ENCODE measurements at regions not wholly inside any gene's neighbourhood (a gene's known extent, or its start where the extent isn't known, plus 50 kb on each side); places are given as distances from the start of the nearest gene placed in this dataset.

DNA sequence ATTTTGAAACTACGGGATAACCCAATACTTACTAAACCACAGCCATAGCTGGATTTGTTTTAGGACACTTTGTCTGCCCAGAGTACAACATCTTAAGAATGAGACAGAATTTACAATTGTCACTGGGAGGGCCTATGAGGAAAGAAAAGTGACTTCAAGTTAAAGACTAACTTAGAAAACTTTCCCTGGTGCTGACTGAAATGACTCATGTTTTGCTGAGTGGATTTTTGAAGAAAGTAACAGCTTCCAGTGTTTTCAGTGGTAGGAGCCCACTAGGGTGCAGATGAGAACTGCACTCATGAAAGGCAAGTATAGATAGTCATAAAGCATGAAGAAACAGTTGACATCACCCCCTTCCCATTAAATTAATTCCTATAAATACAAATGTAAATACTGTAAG, 988.2 kb upstream of the MAP3K7 start:
- no peak for DNase-seq

DNA sequence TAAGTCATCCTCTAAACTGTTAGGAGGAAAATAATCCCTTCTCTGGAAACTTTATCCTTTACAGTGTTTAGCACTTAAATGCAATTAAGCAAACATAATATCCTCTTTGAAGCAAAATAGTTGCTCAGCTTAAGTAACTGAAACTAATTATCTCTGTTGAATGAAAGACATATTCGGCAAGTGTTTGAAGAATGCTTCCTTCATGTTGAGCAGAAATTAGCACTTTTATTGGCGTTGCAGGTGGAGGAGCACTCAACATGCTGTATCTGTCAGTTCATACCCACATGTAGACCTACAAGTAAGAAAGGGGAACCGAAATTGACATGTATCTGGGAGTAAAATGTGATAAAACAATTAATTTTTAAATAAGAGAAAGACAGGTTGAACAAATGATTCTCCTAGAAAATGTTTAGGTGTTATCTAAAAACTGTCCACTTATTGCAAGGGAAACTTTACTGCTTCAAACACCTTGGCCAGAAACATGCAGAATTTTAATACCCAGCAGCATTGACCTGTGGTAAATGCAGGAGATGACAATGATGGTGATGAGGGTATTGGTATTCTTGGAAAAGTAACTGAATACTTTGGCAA, 987.0 kb upstream of the MAP3K7 start:
- no peak for DNase-seq

DNA sequence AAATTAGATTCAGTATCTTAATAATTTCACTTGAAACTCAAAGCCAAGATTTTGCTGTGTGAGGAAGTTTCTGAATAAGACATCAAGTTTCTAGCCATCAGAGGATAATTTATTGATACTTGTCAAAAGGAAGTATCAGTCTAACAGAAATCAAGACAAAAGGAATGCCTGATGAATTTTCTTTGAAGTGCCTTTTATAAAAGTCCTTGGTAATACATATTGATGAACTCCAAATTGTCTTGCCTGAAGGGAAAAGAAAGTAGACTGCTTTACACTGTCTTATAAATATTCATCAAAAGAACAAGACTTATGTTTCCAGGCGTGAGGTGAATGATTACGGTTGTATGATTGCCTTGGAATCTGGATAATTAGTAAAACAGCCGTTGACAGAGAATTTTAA, 986.0 kb upstream of the MAP3K7 start:
- no peak for DNase-seq

DNA sequence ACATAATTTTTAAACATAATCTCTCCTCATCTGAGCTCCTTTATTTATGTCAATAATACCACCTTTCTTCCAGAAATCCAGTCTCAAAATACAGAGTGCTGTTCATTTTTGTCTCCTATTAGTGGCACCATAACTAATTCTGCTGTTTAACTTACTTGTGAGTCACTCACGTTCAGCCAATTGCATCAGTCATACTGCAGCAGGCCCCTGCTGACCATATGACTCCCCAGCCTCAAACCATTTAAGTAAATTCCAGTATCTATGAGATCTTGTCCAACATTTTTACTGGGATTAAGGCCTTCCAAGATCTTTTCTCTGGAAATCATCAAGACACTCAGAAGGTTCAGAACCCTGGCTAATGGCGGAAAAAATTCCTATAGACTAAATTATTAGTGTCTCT, 982.2 kb upstream of the MAP3K7 start:
- DNase-seq = no peak

DNA sequence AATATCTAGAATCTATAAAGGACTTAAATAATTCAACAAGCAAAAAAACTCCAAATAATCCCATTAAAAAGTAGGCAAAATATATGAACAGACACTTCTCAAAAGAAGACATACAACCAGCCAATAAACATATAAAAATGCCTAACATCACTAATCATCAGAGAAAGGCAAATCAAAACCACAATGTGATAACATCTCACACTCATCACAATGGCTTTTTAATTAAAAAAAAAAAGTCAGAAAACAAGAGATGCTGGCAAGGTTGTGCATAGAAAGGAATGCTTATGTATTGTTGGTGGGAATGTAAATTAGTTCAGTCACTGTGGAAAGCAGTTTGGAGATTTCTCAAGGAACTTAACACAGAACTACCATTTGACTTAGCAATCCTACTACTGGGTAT, 979.6 kb upstream of the MAP3K7 start:
- DNase-seq = no peak

DNA sequence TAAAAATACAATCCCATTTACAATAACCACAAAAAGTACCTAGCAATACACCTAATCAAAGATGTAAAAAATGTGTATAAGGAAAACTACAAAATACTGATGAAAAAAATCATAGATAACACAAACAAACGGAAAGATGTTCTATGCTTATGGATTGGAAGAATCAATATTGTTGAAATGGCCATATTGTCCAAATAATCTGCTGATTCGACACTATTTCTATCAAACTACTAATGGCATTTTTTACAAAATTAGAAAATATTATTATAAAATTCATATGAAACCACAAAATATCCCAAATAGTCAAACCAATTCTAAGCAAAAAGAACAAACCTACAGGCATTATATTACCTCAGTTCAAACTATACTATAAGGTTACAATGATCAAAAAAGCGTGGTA, 978.3 kb upstream of the MAP3K7 start:
- DNase-seq = no peak

DNA sequence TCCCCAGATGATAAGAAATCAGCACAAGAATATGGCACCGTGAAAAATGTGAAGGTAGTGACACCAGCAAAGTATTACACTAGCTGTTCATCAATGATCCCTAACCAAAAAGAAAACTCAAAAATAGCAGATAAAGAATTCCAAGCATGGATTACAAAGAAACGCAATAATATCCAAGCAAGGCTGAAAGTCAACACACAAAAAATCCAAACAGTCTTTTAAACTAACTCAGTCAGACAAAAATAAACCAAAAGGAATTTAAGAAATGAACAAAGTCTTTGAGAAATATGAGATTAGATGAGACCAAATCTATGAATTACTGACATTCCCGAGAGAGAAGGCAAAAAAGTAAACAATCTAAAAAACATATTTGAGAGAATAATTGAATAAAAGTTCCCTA, 976.1 kb upstream of the MAP3K7 start:
- no peak for DNase-seq

DNA sequence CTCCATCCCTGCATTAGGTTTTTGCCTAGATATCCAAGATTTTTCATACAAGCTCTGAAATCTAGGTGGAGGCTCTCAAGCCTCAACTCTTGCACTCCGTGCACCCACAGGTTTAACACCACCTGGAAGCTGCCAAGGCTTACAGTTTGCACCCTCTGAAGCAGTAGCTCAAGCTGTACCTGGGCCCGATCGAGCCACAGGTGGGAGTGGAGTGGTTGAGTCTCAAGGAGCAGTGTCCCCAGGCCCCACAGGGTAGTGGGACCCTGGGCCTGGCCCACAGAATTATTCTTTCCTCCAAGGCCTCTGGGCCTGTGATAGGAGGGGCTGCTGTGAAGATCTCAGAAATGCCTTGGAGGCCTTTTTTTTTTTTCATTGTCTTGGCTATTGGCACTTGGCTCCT, 973.5 kb upstream of the MAP3K7 start:
- DNase-seq = no peak

DNA sequence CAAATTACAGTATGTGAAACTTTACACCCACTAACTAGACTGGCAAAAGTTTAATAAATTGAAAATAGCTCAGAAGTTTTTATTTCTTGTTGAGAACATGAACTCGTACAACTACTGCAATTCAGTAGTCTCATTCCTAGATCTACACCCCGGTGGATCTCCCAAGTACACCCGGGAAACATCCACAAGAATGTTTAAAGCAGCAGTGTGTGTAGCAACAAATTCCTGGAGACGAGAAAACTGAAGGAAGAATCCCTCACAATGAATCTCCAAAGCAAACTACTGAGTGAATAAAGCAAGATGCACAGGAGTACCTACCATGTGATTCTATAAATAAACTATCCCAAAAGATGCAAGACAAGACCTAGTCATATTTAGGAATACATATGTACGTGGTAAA, 954.0 kb upstream of the MAP3K7 start:
- no peak for DNase-seq

DNA sequence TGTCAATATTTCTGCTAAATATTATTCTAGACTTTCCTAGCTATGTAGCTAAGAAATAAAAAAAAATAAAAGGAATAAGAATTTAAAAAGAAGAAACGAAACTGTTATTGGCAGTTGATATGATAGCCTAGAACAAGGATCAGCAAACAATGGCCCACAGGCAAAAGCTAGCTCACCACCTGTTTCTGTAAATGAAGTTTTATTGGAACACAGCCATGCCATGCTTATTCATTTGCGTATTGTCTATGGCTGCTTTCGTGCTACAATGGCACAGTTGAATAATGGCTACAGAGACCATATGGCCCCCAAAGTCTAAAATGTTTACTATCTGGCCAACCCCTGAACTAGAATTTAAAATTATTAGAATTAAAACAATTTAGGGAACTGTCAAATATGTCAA, 952.6 kb upstream of the MAP3K7 start:
- no peak for DNase-seq

DNA sequence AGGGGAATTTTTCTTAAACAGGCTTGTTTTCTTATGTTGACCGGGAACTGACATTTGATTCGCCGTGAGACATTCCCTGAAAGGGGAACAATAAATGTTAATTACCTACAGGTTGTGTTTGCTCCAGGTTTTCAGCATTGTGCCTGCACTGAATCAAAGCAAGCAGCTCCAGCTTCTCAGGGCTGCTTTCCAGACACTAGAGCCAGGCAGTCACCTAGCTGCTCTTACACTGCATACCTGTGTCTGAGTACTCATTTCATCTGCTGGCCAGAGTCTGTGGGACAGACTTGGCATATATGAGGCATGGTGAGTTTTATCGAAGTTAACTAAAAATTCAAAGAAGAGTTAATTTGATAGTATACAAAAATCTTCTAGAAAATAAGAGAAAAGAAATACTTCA, 951.8 kb upstream of the MAP3K7 start:
- DNase-seq = no peak

DNA sequence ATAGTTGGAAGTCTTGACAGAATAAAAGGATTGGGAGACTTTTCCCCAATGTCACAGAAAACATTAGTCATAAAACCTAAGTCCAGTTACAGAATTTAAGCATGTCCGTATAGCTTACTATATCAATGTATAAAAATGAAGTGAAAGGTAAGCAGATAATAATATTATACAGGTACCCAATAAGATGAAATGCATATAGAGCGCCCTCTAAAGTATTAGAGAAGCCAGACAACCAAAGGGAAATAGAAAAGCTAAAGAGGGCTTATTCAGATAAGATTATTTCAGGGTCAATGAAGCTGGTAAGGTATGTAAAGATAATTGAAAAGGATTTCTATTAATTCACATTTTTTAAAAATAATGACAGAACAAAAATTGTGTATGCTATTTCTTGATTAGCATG, 947.7 kb upstream of the MAP3K7 start:
- DNase-seq = no peak

DNA sequence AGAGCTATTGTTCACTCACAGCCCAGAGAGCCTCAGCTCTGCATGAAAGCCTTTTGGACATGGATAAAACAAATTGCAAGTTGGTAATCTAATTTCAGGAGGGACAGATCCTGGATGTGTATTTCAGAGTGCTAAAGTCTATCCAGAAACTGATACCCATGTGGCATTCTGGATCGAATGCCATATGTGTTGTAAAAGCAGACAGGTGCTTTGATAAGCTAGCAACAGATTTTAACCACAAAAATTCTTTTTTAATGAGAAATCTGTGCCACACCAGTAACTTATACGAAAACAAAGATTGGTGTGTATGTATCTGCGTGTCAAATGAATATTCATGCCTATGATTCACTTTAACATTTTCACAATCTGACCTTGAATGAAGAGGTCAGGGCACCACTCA, 936.6 kb upstream of the MAP3K7 start:
- DNase-seq = no peak

DNA sequence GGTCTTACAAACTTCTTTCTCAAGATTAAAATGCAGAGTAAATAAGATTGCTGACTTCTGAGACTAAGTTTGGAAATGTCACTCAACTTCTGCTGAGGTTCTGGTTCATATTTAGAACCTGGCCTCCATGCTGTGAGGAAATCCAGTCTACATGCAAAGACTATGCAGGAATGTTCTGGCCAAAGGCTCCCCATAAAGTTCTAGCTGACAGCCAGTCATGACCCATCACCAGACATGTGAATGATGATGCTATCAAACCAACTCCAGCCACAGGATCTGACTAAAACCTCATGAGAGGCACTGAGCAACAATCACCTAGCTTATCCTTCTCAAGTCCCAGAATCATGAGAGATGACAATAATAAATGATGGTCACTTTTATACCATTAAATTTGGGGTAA, 935.1 kb upstream of the MAP3K7 start:
- no peak for DNase-seq

DNA sequence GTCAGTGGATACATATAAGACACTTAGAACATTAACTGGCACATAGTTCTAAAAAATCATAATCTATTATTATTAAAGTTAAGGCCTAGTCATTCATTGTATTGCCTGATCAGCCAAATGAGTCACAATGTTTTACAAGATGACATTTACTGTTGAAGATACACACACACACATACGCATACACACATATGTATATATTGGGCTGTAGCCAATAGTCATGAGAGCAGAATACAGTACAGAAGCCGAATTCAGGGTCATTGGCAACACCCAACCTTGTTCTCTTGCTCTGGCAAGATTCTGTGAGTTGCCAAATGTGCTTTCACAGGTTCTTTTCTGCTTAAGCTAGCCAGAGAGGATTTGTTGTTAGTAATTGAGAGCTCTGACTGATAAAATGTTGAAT, 922.8 kb upstream of the MAP3K7 start:
- DNase-seq = no peak

DNA sequence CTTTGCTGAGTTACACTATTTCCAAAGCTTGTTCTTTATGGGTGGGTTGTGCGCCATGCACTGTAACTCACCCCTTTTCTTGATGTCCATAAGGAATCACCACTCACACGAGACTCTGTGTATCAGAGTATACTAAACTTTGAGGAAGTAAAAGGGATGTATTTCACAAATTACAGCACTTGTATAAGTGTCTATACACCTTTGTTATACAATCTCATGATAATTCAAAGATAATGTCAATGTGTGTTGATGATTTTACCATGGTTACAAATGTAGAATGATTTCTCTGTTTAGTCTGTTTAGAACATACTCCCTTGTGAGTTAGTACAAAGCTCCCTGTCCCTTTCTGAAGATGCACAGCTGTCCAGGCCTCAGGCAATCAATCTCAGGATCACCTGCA, 922.2 kb upstream of the MAP3K7 start:
- DNase-seq = no peak

DNA sequence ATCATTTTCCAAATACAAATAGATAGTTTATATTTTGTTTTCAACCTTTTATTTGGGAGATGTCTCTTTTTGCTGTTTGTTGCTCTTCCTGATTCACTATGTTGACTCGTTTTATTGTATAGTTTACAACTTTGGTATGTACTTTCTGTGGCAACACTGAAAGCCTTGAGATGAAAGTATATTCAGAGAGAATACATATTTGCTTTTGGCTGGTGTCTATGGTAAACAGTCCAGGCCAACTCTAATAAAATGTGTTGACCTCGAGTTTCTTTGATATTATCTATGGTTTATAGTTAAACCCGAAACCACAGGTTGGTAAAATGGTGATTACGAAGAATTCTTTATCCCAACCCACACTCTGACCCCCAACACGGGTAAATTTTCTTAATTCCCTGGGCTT, 919.6 kb upstream of the MAP3K7 start:
- DNase-seq = no peak

DNA sequence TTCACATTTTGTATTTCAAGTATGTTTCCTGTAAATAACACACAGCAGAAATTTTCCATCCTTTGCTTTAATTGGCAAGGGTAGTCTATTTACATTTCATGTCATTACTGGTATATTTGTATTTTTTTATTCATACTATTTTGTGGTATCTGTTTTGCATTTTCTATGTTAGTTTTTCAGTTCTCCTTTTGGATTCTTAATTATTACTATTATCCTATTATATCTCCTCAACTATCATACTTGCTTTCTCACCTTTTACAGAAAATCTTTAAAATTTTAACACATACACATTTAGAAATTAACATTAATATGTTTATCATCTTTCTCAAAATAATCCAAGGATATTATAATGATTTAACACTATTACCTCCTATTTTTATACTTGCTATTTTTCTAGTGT, 918.3 kb upstream of the MAP3K7 start:
- DNase-seq = no peak

DNA sequence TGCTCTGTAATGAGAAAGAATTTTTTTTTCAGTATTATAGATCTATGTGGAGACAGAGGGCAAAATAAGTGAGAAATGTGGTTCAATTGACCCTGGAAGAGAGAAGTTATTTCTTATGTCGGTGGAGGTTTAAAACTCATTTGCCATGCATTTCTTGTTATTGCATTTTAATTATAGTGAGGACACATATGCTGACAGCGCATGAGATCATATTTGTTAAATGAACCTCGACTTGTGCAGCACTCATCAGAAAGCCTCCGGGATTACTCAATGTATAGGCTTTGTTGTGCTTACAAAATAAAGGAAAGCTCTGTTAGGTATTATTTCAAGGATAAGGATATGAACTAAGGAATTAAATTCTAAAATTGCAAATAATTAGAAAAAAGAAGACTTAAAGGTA, 915.1 kb upstream of the MAP3K7 start:
- no peak for DNase-seq

DNA sequence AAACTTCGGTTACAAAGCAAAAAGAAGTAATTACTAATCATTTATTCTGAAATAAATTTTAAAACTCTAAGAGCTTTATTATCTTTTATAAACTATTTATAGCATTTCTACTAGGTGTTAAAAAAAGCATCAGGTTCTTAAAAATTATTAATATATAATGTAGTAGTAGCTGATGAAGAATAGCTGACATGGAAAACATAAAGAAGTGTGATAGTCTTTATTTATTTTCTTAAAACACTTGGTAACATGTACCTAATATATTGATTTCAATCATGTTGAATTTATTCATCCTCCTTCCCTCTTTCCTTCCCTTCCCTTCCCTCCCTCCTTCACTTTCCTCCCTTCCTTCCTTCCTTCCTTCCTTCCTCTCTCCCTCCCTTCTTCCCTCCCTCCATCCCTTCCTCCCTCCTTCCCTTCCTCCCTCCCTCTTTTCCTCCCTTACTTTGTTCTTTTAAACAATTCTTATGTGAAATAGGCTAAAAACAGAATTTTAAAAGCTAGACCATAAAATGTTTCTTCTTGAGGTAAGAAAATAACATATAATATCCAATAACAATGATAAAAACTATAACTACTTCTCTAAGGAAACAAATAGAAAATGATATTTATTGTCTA, 913.9 kb upstream of the MAP3K7 start:
- DNase-seq = no peak

DNA sequence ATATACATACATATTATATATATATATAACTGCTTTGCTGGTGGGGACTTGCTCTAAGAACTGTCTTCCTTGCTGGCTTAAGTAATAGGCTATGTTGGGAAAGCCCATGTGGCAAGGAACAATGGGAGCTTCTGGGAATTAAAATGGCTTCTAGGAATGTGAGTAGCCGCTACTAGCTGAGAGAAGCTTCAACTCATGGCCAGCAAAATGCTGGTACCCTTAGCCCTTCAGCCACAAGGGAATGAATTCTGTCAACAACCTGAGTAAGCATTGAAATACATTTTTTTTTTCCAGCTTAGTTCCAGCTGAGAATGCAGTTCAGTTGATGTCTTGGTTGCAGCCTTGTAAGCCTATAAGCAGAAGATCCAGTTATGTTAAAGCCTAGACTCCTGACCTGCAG, 911.7 kb upstream of the MAP3K7 start:
- no peak for DNase-seq

DNA sequence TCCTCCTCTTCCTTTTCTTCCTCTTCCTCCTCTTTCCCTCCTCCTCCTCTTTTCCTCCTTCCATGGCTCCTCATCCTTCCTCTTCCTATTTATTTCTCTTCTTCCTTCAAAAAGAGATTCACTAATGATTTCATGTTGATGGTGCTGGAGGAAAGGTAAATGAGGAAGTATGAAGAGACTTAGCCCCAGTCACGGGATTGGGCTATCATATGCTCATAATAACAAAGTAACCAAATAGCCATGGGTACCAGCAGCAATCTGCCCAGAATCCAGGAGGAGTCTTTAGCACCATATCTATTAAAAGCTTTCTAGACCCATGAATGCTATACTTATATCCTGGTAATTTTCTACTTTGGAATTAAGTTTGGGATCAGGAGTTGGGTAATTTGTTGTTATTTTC, 910.9 kb upstream of the MAP3K7 start:
- DNase-seq = no peak

DNA sequence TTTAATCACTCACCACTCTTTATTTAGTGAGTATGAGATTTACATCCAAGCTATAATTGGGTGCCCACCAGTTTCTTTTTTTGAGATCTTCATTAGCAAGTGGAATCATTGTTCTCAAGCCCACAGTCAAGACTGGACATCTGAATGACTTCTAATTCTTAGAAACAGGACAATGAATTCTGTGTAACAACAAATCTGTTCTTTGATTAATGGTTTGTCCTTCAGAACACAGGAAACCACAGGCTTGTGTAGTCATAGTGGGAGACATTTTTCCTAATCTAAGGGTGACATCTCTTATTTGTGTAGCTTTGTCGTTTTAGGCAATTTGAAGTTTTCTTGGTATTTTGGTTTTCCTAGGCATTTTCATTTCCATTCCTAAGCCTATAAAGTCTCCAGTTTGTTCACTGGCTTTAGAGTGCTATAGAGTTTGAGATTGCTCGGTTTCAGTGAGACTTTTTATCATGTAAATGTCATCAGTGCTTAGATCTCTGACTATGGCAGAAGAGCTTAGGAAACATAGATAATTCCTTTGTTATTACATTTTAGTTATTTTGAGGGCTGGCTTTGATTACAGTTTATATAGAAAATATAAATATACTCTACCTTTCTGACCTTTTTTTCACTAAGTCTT, 903.9 kb upstream of the MAP3K7 start:
- no peak for DNase-seq

DNA sequence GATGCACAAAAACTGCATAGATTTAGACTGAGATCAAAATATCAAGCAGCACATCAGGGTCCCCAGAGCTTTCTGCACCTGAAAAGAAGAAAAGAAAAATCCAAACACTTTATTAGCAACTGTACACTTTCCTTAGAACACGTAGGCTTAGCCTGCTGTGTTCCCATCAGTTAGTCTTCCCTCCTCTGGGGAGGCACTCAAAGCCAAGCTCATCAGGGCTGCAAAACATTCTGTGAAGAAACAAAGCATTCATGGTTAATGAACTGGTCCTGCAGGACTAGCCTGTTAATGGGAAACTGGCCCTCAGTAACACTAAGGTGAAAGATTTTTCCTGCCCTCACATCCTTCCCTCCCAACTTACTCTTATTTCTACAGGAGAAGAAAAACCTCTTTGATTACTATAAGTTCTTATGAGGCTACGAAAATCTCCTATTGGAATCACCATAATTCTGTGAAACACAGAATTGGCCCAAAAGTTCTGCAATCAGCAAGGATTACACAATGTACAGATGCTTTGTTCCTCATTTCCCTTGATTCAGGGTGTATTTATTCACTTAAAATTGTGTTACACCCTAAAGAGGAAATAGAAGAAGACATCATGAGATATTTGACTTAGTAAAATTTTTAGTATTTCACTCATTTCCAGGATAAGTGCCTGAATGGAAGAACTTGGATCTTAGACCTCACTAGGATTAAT, 901.0 kb upstream of the MAP3K7 start:
- no peak for DNase-seq

All from left hindlimb (tissue), 1 donor.